ENCODE measurements at regions not wholly inside any gene's neighbourhood (a gene's known extent, or its start where the extent isn't known, plus 50 kb on each side); places are given as distances from the start of the nearest gene placed in this dataset.

- Histone ChIP-seq H3K4me3 (no peak overlapping the region), H3K27ac (no peak overlapping the region), H3K4me1 (no peaks in the 10 kb centered on the region), H3K9me3 (no peaks in the 10 kb centered on the region), H3K27me3 (no peaks in the 10 kb centered on the region), H3K36me3 (no peaks in the 10 kb centered on the region)
- no peak for DNase-seq
- no peak for TF ChIP-seq CTCF (IDR thresholded peaks at IDR 0.05)
- no peak for TF ChIP-seq POLR2A (IDR thresholded peaks at IDR 0.05)
Observed at GRCh38 chr12:66740732-66741131, 61.9 kb upstream of the GRIP1 start.

GRCh38 chr12:66741919-66742318 is 63.0 kb upstream of the GRIP1 start:
- H3K36me3 ChIP-seq: no peaks in the 10 kb centered on the region
- TF ChIP-seq CTCF (IDR thresholded peaks at IDR 0.05) (no peak), POLR2A (IDR thresholded peaks at IDR 0.05) (no peak)
- no peak overlapping the region for H3K27ac ChIP-seq
- DNase-seq: no peak
- H3K9me3 ChIP-seq: no peaks in the 10 kb centered on the region
- no peaks in the 10 kb centered on the region for H3K4me1 ChIP-seq
- H3K4me3 ChIP-seq: no peak overlapping the region
- H3K27me3 ChIP-seq: no peaks in the 10 kb centered on the region

GRCh38 chr12:66742508-66743367 is 63.9 kb upstream of the GRIP1 start:
- DNase-seq: no peak
- Histone ChIP-seq H3K4me1 (no peaks in the 10 kb centered on the region), H3K27me3 (no peaks in the 10 kb centered on the region), H3K27ac (no peak overlapping the region), H3K9me3 (no peaks in the 10 kb centered on the region), H3K36me3 (no peaks in the 10 kb centered on the region), H3K4me3 (no peak overlapping the region)
- TF ChIP-seq POLR2A (IDR thresholded peaks at IDR 0.05) (no peak), CTCF (IDR thresholded peaks at IDR 0.05) (no peak)

GRCh38 chr12:66744461-66744860 is 65.6 kb upstream of the GRIP1 start:
- H3K27ac ChIP-seq: no peak overlapping the region

GRCh38 chr12:66744956-66745383 is 66.1 kb upstream of the GRIP1 start:
- no peaks in the 10 kb centered on the region for H3K27me3 ChIP-seq
- H3K4me3 ChIP-seq: no peak overlapping the region
- H3K36me3 ChIP-seq: no peaks in the 10 kb centered on the region
- DNase-seq: no peak
- H3K4me1 ChIP-seq: no peaks in the 10 kb centered on the region
- TF ChIP-seq CTCF (IDR thresholded peaks at IDR 0.05): no peak
- no peak for TF ChIP-seq POLR2A (IDR thresholded peaks at IDR 0.05)
- H3K27ac ChIP-seq: no peak overlapping the region
- no peaks in the 10 kb centered on the region for H3K9me3 ChIP-seq

More at GRCh38 chr12:66744461-66744860, 65.6 kb upstream of the GRIP1 start:
- no peaks in the 10 kb centered on the region for H3K4me1 ChIP-seq
- DNase-seq: no peak
- H3K9me3 ChIP-seq: no peaks in the 10 kb centered on the region
- H3K4me3 ChIP-seq: no peak overlapping the region
- TF ChIP-seq POLR2A (IDR thresholded peaks at IDR 0.05) (no peak), CTCF (IDR thresholded peaks at IDR 0.05) (no peak)
- no peaks in the 10 kb centered on the region for H3K27me3 ChIP-seq
- no peaks in the 10 kb centered on the region for H3K36me3 ChIP-seq

Measured in Peyer's patch (tissue), 4 donors.